ENCODE measurements at regions not wholly inside any gene's neighbourhood (a gene's known extent, or its start where the extent isn't known, plus 50 kb on each side); places are given as distances from the start of the nearest gene placed in this dataset.

GRCh38 chr1:244255426-244255965 is 196.2 kb downstream of the ADSS2 start:
- no peaks in the 10 kb centered on the region for H3F3A ChIP-seq (ENCODE audit: low read depth)
- H3K4me1 ChIP-seq, result peaks cover 4% of the 10 kb centered on the region
- H3K4me2 ChIP-seq, result no peak overlapping the region
- TF ChIP-seq EZH2phosphoT487 (IDR thresholded peaks at IDR 0.05) (no peak), EZH2 (IDR thresholded peaks at IDR 0.05) (no peak)
- TF ChIP-seq, protein P1, sequence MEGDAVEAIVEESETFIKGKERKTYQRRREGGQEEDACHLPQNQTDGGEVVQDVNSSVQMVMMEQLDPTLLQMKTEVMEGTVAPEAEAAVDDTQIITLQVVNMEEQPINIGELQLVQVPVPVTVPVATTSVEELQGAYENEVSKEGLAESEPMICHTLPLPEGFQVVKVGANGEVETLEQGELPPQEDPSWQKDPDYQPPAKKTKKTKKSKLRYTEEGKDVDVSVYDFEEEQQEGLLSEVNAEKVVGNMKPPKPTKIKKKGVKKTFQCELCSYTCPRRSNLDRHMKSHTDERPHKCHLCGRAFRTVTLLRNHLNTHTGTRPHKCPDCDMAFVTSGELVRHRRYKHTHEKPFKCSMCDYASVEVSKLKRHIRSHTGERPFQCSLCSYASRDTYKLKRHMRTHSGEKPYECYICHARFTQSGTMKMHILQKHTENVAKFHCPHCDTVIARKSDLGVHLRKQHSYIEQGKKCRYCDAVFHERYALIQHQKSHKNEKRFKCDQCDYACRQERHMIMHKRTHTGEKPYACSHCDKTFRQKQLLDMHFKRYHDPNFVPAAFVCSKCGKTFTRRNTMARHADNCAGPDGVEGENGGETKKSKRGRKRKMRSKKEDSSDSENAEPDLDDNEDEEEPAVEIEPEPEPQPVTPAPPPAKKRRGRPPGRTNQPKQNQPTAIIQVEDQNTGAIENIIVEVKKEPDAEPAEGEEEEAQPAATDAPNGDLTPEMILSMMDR (IDR thresholded peaks at IDR 0.05), result no peak
- Mint-ChIP-seq H3K4me1 (peaks cover 9% of the 10 kb centered on the region), H3K4me3 (no peak overlapping the region), H3K9me3 (peaks cover 3% of the 10 kb centered on the region), H3K27me3 (ENCODE audit: insufficient read depth, low read depth) (peaks cover 8% of the 10 kb centered on the region), H3K27ac (peak overlapping the region; percentile 7), H3K36me3 (peaks cover 5% of the 10 kb centered on the region)
- H3K4me3 ChIP-seq, result no peak overlapping the region
- H3K27ac ChIP-seq, result no peak overlapping the region
- DNase-seq (ENCODE audit: low spot score), result no peak
- no peaks in the 10 kb centered on the region for H3K27me3 ChIP-seq
- H3K9ac ChIP-seq, result no peak overlapping the region
- H2AFZ ChIP-seq (replicated peaks), result no peak overlapping the region
- no peaks in the 10 kb centered on the region for H3K9me3 ChIP-seq (ENCODE audit: low read depth)
- H4K20me1 ChIP-seq (ENCODE audit: low read depth), result no peaks in the 10 kb centered on the region
- no peaks in the 10 kb centered on the region for H3K79me2 ChIP-seq (ENCODE audit: low read depth)
- no peaks in the 10 kb centered on the region for H3K36me3 ChIP-seq

DNA sequence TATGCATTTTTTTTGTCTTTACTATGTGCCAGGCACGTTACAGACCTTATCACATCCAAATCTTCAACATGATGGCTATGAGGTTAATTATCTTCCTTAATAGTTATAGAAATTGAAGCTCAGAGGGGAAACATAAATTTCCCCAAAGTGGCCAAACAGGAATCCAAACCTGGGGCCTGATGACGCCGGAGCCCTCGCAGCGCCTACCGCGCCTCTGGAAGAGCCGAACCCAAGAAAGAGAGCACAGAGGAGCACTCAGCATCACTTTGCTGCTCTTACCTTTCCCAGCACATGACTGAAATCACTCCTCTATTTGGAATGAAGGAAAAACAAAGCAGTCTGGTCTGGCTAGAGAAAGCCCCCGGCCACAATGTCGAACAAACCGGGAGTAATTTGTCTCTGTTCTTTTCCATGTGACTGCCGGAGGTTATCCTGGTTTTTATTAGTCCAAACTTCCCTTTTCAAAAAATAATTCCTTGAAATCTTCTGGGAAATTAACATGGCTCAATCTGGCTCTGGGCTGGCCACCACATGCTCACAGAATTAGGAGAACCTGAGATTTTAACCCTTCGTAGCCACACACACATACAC is 195.5 kb downstream of the ADSS2 start:
- H3K36me3 Mint-ChIP-seq, result peaks cover 5% of the 10 kb centered on the region
- no peaks in the 10 kb centered on the region for H3K36me3 ChIP-seq
- H3K4me1 ChIP-seq, result peaks cover 4% of the 10 kb centered on the region
- DNase-seq (ENCODE audit: low spot score), result no peak
- H3K27me3 Mint-ChIP-seq (ENCODE audit: insufficient read depth, low read depth), result peaks cover 8% of the 10 kb centered on the region
- H3K9me3 ChIP-seq (ENCODE audit: low read depth), result no peaks in the 10 kb centered on the region
- H3K4me1 Mint-ChIP-seq, result peaks cover 9% of the 10 kb centered on the region
- H3K4me3 Mint-ChIP-seq, result no peak overlapping the region
- peaks cover 3% of the 10 kb centered on the region for H3K9me3 Mint-ChIP-seq
- H3K27ac Mint-ChIP-seq, result peak overlapping the region; percentile 69
- TF ChIP-seq EZH2 (IDR thresholded peaks at IDR 0.05) (no peak), EZH2phosphoT487 (IDR thresholded peaks at IDR 0.05) (no peak)
- TF ChIP-seq, protein P1 (IDR thresholded peaks at IDR 0.05), result no peak
- no peak overlapping the region for H3K27ac ChIP-seq
- no peaks in the 10 kb centered on the region for H4K20me1 ChIP-seq (ENCODE audit: low read depth)
- no peak overlapping the region for H3K4me3 ChIP-seq
- H3K79me2 ChIP-seq (ENCODE audit: low read depth), result no peaks in the 10 kb centered on the region
- no peaks in the 10 kb centered on the region for H3F3A ChIP-seq (ENCODE audit: low read depth)
- no peak overlapping the region for H3K9ac ChIP-seq
- no peaks in the 10 kb centered on the region for H3K27me3 ChIP-seq
- no peak overlapping the region for H3K4me2 ChIP-seq
- peak overlapping the region; percentile 75 for H2AFZ ChIP-seq (replicated peaks)

DNA sequence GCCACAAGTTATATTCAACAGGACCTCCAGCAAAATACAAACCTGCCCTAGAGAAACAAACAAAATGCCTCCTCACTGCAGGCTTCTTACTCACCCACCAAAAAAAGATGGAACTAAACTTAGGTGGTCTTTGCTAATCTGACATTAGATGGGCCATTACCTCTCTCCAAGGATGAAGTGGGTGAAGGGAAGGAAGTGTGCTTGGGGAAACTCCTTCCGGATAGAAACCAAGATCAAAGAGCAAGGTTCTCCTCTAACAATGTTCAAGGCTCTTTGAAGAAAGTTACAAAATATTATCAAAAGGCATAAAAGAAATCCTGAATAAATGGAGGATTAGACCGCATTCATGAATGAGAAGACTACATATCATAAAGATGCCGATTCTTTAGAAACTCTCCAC is 187.5 kb downstream of the ADSS2 start:
- H3K4me2 ChIP-seq, result no peak overlapping the region
- Mint-ChIP-seq H3K27me3 (ENCODE audit: insufficient read depth, low read depth) (peaks cover 2% of the 10 kb centered on the region), H3K4me3 (no peak overlapping the region), H3K4me1 (no peaks in the 10 kb centered on the region), H3K36me3 (no peaks in the 10 kb centered on the region), H3K9me3 (peaks cover 3% of the 10 kb centered on the region), H3K27ac (no peak overlapping the region)
- no peaks in the 10 kb centered on the region for H3K36me3 ChIP-seq
- no peaks in the 10 kb centered on the region for H3K9me3 ChIP-seq (ENCODE audit: low read depth)
- H3K27me3 ChIP-seq, result no peaks in the 10 kb centered on the region
- H3K4me3 ChIP-seq, result no peak overlapping the region
- H3K79me2 ChIP-seq (ENCODE audit: low read depth), result no peaks in the 10 kb centered on the region
- no peak for DNase-seq (ENCODE audit: low spot score)
- H3F3A ChIP-seq (ENCODE audit: low read depth), result no peaks in the 10 kb centered on the region
- H4K20me1 ChIP-seq (ENCODE audit: low read depth), result no peaks in the 10 kb centered on the region
- TF ChIP-seq EZH2phosphoT487 (IDR thresholded peaks at IDR 0.05) (no peak), EZH2 (IDR thresholded peaks at IDR 0.05) (no peak)
- TF ChIP-seq, protein P1 (IDR thresholded peaks at IDR 0.05), result no peak
- H2AFZ ChIP-seq (replicated peaks), result no peak overlapping the region
- H3K4me1 ChIP-seq, result no peaks in the 10 kb centered on the region
- no peak overlapping the region for H3K9ac ChIP-seq
- H3K27ac ChIP-seq, result no peak overlapping the region

All from neural progenitor cell (in vitro differentiated cells).